ENCODE measurements at regions not wholly inside any gene's neighbourhood (a gene's known extent, or its start where the extent isn't known, plus 50 kb on each side); places are given as distances from the start of the nearest gene placed in this dataset.

GRCh38 chr10:8393531-8393930 is 339.0 kb downstream of the GATA3 start:
- H3K4me1 ChIP-seq (ENCODE audit: insufficient read depth, low read length, severe bottlenecking): no peaks in the 10 kb centered on the region
- H3K27me3 ChIP-seq (ENCODE audit: insufficient read depth, low read length): no peaks in the 10 kb centered on the region
- no peaks in the 10 kb centered on the region for H3K36me3 ChIP-seq (ENCODE audit: insufficient read depth, low read length)
- no peak overlapping the region for H3K4me3 ChIP-seq (ENCODE audit: low read depth, low read length, poor library complexity, severe bottlenecking)
- no peaks in the 10 kb centered on the region for H4K20me1 ChIP-seq (ENCODE audit: insufficient read depth, low read length)
- no peak overlapping the region for H2AFZ ChIP-seq (ENCODE audit: low read length)
- H3K9me2 ChIP-seq (ENCODE audit: low read depth, low read length): no peaks in the 10 kb centered on the region
- H3K9ac ChIP-seq (ENCODE audit: low read length): no peak overlapping the region
- no peak overlapping the region for H3K27ac ChIP-seq (ENCODE audit: low read depth, low read length, poor library complexity, severe bottlenecking)
- no peak for TF ChIP-seq CTCF (IDR thresholded peaks at IDR 0.05; ENCODE audit: low read length)
- no peak for TF ChIP-seq EZH2 (IDR thresholded peaks at IDR 0.05; ENCODE audit: borderline replicate concordance, low read length)
- no peaks in the 10 kb centered on the region for H3F3A ChIP-seq (ENCODE audit: insufficient read depth, low read length)
- no peak overlapping the region for H3K4me2 ChIP-seq (ENCODE audit: low read length)
- no peaks in the 10 kb centered on the region for H3K9me3 ChIP-seq (ENCODE audit: low read length)
- no peaks in the 10 kb centered on the region for H3K79me2 ChIP-seq (ENCODE audit: insufficient read depth, low read length)

- H3K4me1 ChIP-seq (ENCODE audit: insufficient read depth, low read length, severe bottlenecking): no peaks in the 10 kb centered on the region
- no peaks in the 10 kb centered on the region for H3K79me2 ChIP-seq (ENCODE audit: insufficient read depth, low read length)
- no peaks in the 10 kb centered on the region for H3F3A ChIP-seq (ENCODE audit: insufficient read depth, low read length)
- no peaks in the 10 kb centered on the region for H3K9me2 ChIP-seq (ENCODE audit: low read depth, low read length)
- H3K9me3 ChIP-seq (ENCODE audit: low read length): no peaks in the 10 kb centered on the region
- H3K9ac ChIP-seq (ENCODE audit: low read length): no peak overlapping the region
- no peak overlapping the region for H3K4me2 ChIP-seq (ENCODE audit: low read length)
- H3K36me3 ChIP-seq (ENCODE audit: insufficient read depth, low read length): no peaks in the 10 kb centered on the region
- no peak for TF ChIP-seq EZH2 (IDR thresholded peaks at IDR 0.05; ENCODE audit: borderline replicate concordance, low read length)
- TF ChIP-seq CTCF (IDR thresholded peaks at IDR 0.05; ENCODE audit: low read length): no peak
- H3K27ac ChIP-seq (ENCODE audit: low read depth, low read length, poor library complexity, severe bottlenecking): no peak overlapping the region
- H2AFZ ChIP-seq (ENCODE audit: low read length): no peak overlapping the region
- no peaks in the 10 kb centered on the region for H3K27me3 ChIP-seq (ENCODE audit: insufficient read depth, low read length)
- no peaks in the 10 kb centered on the region for H4K20me1 ChIP-seq (ENCODE audit: insufficient read depth, low read length)
- H3K4me3 ChIP-seq (ENCODE audit: low read depth, low read length, poor library complexity, severe bottlenecking): no peak overlapping the region
These were observed 342.2 kb downstream of the GATA3 start for GRCh38 chr10:8396675-8397074.

- Histone ChIP-seq H3K4me2 (ENCODE audit: low read length) (no peak overlapping the region), H3K9me3 (ENCODE audit: low read length) (no peaks in the 10 kb centered on the region), H3K36me3 (ENCODE audit: insufficient read depth, low read length) (no peaks in the 10 kb centered on the region), H3K79me2 (ENCODE audit: insufficient read depth, low read length) (no peaks in the 10 kb centered on the region), H4K20me1 (ENCODE audit: insufficient read depth, low read length) (no peaks in the 10 kb centered on the region), H2AFZ (ENCODE audit: low read length) (no peak overlapping the region), H3K4me3 (ENCODE audit: low read depth, low read length, poor library complexity, severe bottlenecking) (no peak overlapping the region), H3K27ac (ENCODE audit: low read depth, low read length, poor library complexity, severe bottlenecking) (no peak overlapping the region), H3K27me3 (ENCODE audit: insufficient read depth, low read length) (no peaks in the 10 kb centered on the region), H3K9me2 (ENCODE audit: low read depth, low read length) (no peaks in the 10 kb centered on the region), H3F3A (ENCODE audit: insufficient read depth, low read length) (no peaks in the 10 kb centered on the region), H3K4me1 (ENCODE audit: insufficient read depth, low read length, severe bottlenecking) (no peaks in the 10 kb centered on the region), H3K9ac (ENCODE audit: low read length) (no peak overlapping the region)
- no peak for TF ChIP-seq EZH2 (IDR thresholded peaks at IDR 0.05; ENCODE audit: borderline replicate concordance, low read length)
- TF ChIP-seq CTCF (IDR thresholded peaks at IDR 0.05; ENCODE audit: low read length): no peak
These were observed 344.3 kb downstream of the GATA3 start for GRCh38 chr10:8398771-8399170.
